CD14-positive monocyte (primary cell): ENCODE measurements at regions not wholly inside any gene's neighbourhood (a gene's known extent, or its start where the extent isn't known, plus 50 kb on each side); places are given as distances from the start of the nearest gene placed in this dataset.

Experiments
- DNase-seq, 3 donors: peaks; one replicate each; pipeline ENCODE4 v3.0.0-alpha.2; 2011 to 2022
- H2AFZ ChIP-seq: 2 replicates; pipeline ENCODE4 v1.6.0; 2012; ENCODE audit warnings: mild to moderate bottlenecking, low read depth, low read length, inconsistent platforms; ENCODE audit not compliant: insufficient read depth, poor library complexity, severe bottlenecking
- H3K27ac ChIP-seq, 2 donors: 1 replicate in 1 of 2; 2 replicates in 1 of 2; pipeline ENCODE4 v1.5.1; 2012 to 2013; ENCODE audit warnings: low read length in 2 of 2, control low read depth in 1 of 2, inconsistent platforms in 1 of 2, low read depth in 1 of 2, mild to moderate bottlenecking in 1 of 2
- H3K27me3 ChIP-seq, 2 donors: one replicate each; pipeline versions ENCODE4 v1.6.0 to v1.6.1; 2011 to 2013; ENCODE audit warnings: low read length in 2 of 2; ENCODE audit not compliant: control insufficient read depth in 2 of 2, insufficient read depth in 2 of 2
- H3K36me3 ChIP-seq, 2 donors: replicated peaks in 1 of 2; 1 replicate in 1 of 2; 2 replicates in 1 of 2; pipeline versions ENCODE4 v1.5.1 to v1.6.1; 2012 to 2013; ENCODE audit warnings: low read length in 2 of 2, control low read depth in 1 of 2, inconsistent platforms in 1 of 2, mild to moderate bottlenecking in 1 of 2; ENCODE audit not compliant: insufficient read depth in 2 of 2, control insufficient read depth in 1 of 2
- H3K4me1 ChIP-seq, 2 donors: 1 replicate in 1 of 2; 2 replicates in 1 of 2; pipeline versions ENCODE4 v1.5.1 to v1.6.1; 2012 to 2013; ENCODE audit warnings: low read length in 2 of 2, control low read depth in 1 of 2, inconsistent platforms in 1 of 2, mild to moderate bottlenecking in 1 of 2, moderate library complexity in 1 of 2; ENCODE audit not compliant: insufficient read depth in 2 of 2, control insufficient read depth in 1 of 2
- H3K4me2 ChIP-seq: replicated peaks from 2 replicates; pipeline ENCODE3; 2012; ENCODE audit warnings: low read length, moderate library complexity, mild to moderate bottlenecking; ENCODE audit not compliant: poor library complexity, severe bottlenecking; ENCODE audit errors: extremely low read depth
- H3K4me3 ChIP-seq, 3 experiments: fragments of 200-600 bp in 1 of 3; sonication (generic) in 1 of 3; replicated peaks in 1 of 3; 1 replicate in 2 of 3; 2 replicates in 1 of 3; pipeline ENCODE4 v1.5.1; 2011 to 2013; ENCODE audit warnings: low read length in 3 of 3, mild to moderate bottlenecking in 3 of 3, control low read depth in 2 of 3, low read depth in 2 of 3, inconsistent platforms in 1 of 3, moderate library complexity in 1 of 3
- H3K79me2 ChIP-seq: 2 replicates; pipeline ENCODE4 v1.6.0; 2012; ENCODE audit warnings: mild to moderate bottlenecking, control low read depth, inconsistent platforms, low read length, moderate library complexity; ENCODE audit not compliant: insufficient read depth
- H3K9ac ChIP-seq: 2 replicates; pipeline ENCODE4 v1.6.0; 2017; ENCODE audit warnings: low read length, mild to moderate bottlenecking; ENCODE audit not compliant: insufficient read depth, poor library complexity, severe bottlenecking
- H3K9me3 ChIP-seq, 2 donors: replicated peaks in 1 of 2; 1 replicate in 1 of 2; 2 replicates in 1 of 2; pipeline versions ENCODE4 v1.5.1 to v1.6.1; 2012 to 2013; ENCODE audit warnings: low read length in 2 of 2, control low read depth in 1 of 2; ENCODE audit not compliant: control insufficient read depth in 1 of 2, insufficient read depth in 1 of 2
- H4K20me1 ChIP-seq: 2 replicates; pipeline ENCODE4 v1.6.0; 2012; ENCODE audit warnings: mild to moderate bottlenecking, low read length, control low read depth, moderate library complexity; ENCODE audit not compliant: insufficient read depth
- H3K27ac Mint-ChIP-seq, 7 donors: one replicate each; pipeline ENCODE4 v1.8.0; 2020; ENCODE audit warnings: mild to moderate bottlenecking in 7 of 7, mixed read lengths in 7 of 7, moderate library complexity in 6 of 7, inconsistent platforms in 2 of 7
- H3K27me3 Mint-ChIP-seq, 3 donors: one replicate each; pipeline ENCODE4 v1.8.0; 2021 to 2022; ENCODE audit warnings: low read depth in 3 of 3, mild to moderate bottlenecking in 3 of 3, mixed read lengths in 3 of 3, moderate library complexity in 3 of 3, inconsistent platforms in 1 of 3
- H3K36me3 Mint-ChIP-seq, 2 donors: one replicate each; pipeline ENCODE4 v1.8.0; 2020; ENCODE audit warnings: mixed read lengths in 2 of 2, inconsistent platforms in 1 of 2, mild to moderate bottlenecking in 1 of 2
- H3K4me1 Mint-ChIP-seq: one replicate; pipeline ENCODE4 v1.8.0; 2020; ENCODE audit warnings: mild to moderate bottlenecking, mixed read lengths
- H3K4me3 Mint-ChIP-seq, 2 donors: one replicate each; pipeline ENCODE4 v1.8.0; 2020; ENCODE audit warnings: mild to moderate bottlenecking in 2 of 2, mixed read lengths in 2 of 2, moderate library complexity in 1 of 2
- H3K9me3 Mint-ChIP-seq, 7 donors: one replicate each; pipeline ENCODE4 v1.8.0; 2020 to 2022; ENCODE audit warnings: mixed read lengths in 7 of 7, mild to moderate bottlenecking in 6 of 7, moderate library complexity in 6 of 7, inconsistent platforms in 2 of 7
- WGBS: methylation state at CpG from one replicate; pipeline ENCODE4 v1.1.5; 2013; ENCODE audit warnings: missing lambda C conversion rate; ENCODE audit not compliant: insufficient coverage; 5-methylcytosine and 5-hydroxymethylcytosine counted together
- intact Hi-C, 2 donors: fragments of 100-400 bp; cut with micrococcal nuclease; formaldehyde crosslinking; loops; one replicate each; pipeline versions ENCODE4 v1.15.0 to v1.15.1; 2023
- TF ChIP-seq, protein P1 (sequence below): fragments of 200-600 bp; IDR thresholded peaks from one replicate; pipeline ENCODE4 v1.8.0; 2022; ENCODE audit warnings: antibody characterized with exemption, mild to moderate bottlenecking

DNA sequence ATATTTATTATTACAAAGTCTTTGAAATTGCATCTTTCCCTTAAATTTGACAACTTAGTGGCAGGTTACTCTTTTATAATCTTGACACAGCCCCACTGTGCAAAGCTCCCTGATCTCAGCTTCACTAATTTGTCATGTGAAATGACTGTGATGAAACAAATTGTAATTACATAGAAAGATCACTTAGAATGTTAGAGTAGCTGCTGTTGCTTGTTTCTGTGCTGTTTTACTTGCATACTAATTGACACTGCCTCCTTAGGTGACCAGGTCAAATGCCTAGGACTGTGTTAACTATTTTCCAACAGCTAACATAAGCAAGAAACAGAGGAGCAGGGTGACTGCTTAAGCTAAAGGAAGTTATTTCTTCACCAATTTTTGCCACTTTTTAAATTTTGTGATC is 211.3 kb downstream of the ZNF326 start:
- intact Hi-C loops, result no loop called here

DNA sequence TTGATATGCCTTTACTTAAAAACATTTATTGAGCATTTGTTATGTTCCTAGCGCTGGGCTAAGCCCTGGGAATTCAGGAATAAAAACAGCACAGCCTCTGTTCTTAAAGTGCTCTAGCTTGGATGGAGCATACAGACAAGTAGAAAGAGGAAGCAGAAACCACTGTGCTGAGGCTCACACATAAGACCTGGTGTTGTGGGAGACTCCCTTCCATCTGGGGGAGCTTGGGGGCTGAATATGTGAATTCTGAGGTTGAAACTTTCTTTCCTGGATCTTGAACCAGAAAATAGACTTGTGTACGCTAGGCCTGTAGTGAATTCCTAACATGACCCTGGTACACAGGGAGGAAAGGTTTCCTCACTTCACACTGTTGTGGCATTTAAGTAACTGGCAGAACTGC is 209.9 kb downstream of the ZNF326 start:
- no peak for DNase-seq
- no peaks in the 10 kb centered on the region for H3K4me1 Mint-ChIP-seq

More for the DNA sequence above, 211.3 kb downstream of the ZNF326 start:
- no peaks in the 10 kb centered on the region for H3K36me3 ChIP-seq
- H3K27me3 ChIP-seq, result no peaks in the 10 kb centered on the region
- no peak for DNase-seq
- H3K9me3 ChIP-seq, result no peaks in the 10 kb centered on the region
- TF ChIP-seq, protein P1, sequence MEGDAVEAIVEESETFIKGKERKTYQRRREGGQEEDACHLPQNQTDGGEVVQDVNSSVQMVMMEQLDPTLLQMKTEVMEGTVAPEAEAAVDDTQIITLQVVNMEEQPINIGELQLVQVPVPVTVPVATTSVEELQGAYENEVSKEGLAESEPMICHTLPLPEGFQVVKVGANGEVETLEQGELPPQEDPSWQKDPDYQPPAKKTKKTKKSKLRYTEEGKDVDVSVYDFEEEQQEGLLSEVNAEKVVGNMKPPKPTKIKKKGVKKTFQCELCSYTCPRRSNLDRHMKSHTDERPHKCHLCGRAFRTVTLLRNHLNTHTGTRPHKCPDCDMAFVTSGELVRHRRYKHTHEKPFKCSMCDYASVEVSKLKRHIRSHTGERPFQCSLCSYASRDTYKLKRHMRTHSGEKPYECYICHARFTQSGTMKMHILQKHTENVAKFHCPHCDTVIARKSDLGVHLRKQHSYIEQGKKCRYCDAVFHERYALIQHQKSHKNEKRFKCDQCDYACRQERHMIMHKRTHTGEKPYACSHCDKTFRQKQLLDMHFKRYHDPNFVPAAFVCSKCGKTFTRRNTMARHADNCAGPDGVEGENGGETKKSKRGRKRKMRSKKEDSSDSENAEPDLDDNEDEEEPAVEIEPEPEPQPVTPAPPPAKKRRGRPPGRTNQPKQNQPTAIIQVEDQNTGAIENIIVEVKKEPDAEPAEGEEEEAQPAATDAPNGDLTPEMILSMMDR, result no peak
- no peak overlapping the region for H3K4me2 ChIP-seq
- H2AFZ ChIP-seq, result no peak overlapping the region
- H3K4me3 Mint-ChIP-seq, result no peak overlapping the region
- H3K4me1 Mint-ChIP-seq, result no peaks in the 10 kb centered on the region
- H3K9ac ChIP-seq, result no peak overlapping the region
- H3K4me1 ChIP-seq, result no peaks in the 10 kb centered on the region
- H3K27ac Mint-ChIP-seq, result no peak overlapping the region
- no peaks in the 10 kb centered on the region for H3K36me3 Mint-ChIP-seq
- peaks cover 0 to 1% (median 0%) of the 10 kb centered on the region in 7 donors for H3K9me3 Mint-ChIP-seq
- peaks cover 1 to 4% (median 2%) of the 10 kb centered on the region in 3 donors for H3K27me3 Mint-ChIP-seq
- no peaks in the 10 kb centered on the region for H4K20me1 ChIP-seq
- no peak overlapping the region for H3K4me3 ChIP-seq
- no peak overlapping the region for H3K27ac ChIP-seq
- H3K79me2 ChIP-seq, result no peaks in the 10 kb centered on the region

More for the DNA sequence above, 209.9 kb downstream of the ZNF326 start:
- Histone ChIP-seq H3K4me2 (no peak overlapping the region), H2AFZ (no peak overlapping the region), H3K9me3 (no peaks in the 10 kb centered on the region), H3K36me3 (no peaks in the 10 kb centered on the region), H3K4me1 (no peaks in the 10 kb centered on the region), H3K9ac (no peak overlapping the region), H4K20me1 (no peaks in the 10 kb centered on the region), H3K4me3 (no peak overlapping the region), H3K79me2 (no peaks in the 10 kb centered on the region), H3K27ac (no peak overlapping the region), H3K27me3 (no peaks in the 10 kb centered on the region)
- Mint-ChIP-seq H3K4me3 (no peak overlapping the region), H3K9me3 (peaks cover 0 to 1% (median 0%) of the 10 kb centered on the region in 7 donors), H3K27me3 (peaks cover 1 to 5% (median 4%) of the 10 kb centered on the region in 3 donors), H3K27ac (no peak overlapping the region), H3K36me3 (no peaks in the 10 kb centered on the region)
- TF ChIP-seq, protein P1, result no peak
- WGBS, result no CpG with 5 or more reads among the region's 2 CpGs
- intact Hi-C loops, result no loop called here
